GM21515 (cell line): ENCODE measurements at regions not wholly inside any gene's neighbourhood (a gene's known extent, or its start where the extent isn't known, plus 50 kb on each side); places are given as distances from the start of the nearest gene placed in this dataset.

Source experiments
- ATAC-seq: cut with Tn5 transposase; IDR thresholded peaks from one replicate; pipeline ENCODE4 v1.9.1; 2021; ENCODE audit not compliant: unreplicated experiment

DNA sequence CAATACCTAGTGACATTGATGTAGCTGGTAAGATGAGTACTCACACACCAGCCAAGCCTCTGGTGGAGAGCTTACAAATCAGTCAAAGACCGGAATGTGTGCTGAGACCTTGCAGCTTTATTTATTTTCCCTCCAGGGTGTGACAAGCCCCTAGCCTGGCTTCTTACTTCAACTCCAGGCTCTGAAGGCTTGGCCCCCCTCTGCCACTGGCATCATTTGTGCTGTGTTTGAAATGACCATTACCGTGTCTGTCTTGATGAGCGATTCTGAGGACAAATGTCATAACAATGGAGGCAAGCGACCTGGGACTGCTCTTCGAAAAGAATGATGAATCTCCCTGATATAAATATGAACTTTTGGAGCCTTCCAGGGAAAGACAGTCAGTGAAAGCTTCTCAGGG lies 749.9 kb upstream of the HS6ST1 start:
- ATAC-seq: no peak

GRCh38 chr2:129069875-129070594 lies 751.4 kb upstream of the HS6ST1 start:
- no peak for ATAC-seq

GRCh38 chr2:129070663-129071062 lies 752.0 kb upstream of the HS6ST1 start:
- no peak for ATAC-seq

GRCh38 chr2:129071531-129071930 lies 752.9 kb upstream of the HS6ST1 start:
- no peak for ATAC-seq

- no peak for ATAC-seq
Measured at GRCh38 chr2:129074298-129074920, 755.7 kb upstream of the HS6ST1 start.

DNA sequence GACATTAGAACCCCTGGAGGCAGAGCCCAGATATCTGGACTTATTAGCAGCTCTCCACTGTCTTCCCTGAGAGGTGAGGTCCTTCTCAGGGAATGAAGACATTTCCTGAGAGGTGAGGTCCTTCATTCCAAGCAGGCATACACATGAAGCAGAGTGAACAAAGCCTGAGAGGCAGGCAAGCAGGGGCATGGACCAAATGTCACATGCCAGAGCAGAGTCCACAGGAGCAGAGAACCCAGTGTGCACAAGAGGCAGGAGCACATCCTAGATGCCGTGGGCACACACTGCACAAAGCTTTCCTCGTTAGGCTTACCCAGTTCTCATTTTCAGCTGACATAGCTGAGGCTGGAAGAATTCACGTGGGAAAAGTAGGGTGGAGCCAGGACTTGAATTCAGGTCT lies 759.9 kb upstream of the HS6ST1 start:
- ATAC-seq: no peak

DNA sequence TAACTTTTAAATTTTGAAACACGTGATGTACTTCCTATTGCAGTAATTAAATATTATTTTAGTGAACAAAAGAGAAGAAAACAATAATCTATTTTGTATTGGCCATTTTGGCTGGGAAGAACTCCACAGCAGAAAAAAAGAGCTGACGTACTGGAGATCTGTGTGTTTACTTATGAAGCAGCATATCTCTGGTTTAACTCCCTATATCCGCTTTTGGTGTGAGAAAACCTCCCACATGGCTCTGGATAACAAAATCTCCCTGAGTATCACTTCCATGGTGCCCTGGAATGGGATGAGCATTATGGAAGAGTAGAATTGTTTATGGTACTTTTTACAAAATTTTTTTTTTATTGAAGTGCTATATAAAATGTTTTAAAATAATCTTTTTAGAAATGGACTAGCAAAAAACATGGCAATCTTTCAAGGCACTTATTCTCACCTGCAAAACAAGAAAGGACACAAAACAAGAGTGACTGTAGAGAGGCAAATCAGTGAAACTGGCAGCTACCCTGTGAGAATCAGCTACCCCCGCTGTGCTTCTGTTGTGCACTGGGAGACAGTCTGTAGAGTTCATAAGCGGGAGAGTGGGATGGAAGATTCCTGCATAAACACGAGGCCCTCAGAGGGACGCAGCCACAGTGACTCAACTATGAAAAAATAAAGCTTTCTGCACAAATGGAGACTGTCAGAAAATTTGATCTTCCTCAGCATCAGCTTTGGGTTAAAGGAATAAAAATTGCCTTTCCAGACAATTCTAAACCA lies 762.2 kb upstream of the HS6ST1 start:
- no peak for ATAC-seq

DNA sequence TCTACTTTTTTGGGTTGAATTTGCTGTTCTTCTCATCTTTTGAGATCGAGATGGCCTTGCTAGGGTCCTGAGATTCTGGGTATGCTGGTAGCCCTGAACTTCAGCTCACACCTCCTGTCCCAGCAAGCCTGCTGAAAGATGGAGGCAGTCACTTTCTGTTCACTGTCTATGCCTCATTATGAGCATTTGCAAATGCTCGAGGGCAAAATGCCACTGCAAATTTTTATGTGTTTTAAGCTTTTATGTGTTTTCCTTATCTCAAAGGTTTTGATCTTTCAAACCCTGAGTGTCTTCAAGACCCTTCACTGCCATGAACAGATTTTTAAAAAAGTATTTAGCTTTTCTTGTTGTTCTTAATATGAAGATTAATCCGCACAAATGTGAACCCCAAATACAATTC lies 766.7 kb upstream of the HS6ST1 start:
- no peak for ATAC-seq

- no peak for ATAC-seq
Measured at GRCh38 chr2:129087133-129087813, 768.6 kb upstream of the HS6ST1 start.

GRCh38 chr2:129091620-129092019 lies 773.0 kb upstream of the HS6ST1 start:
- no peak for ATAC-seq

DNA sequence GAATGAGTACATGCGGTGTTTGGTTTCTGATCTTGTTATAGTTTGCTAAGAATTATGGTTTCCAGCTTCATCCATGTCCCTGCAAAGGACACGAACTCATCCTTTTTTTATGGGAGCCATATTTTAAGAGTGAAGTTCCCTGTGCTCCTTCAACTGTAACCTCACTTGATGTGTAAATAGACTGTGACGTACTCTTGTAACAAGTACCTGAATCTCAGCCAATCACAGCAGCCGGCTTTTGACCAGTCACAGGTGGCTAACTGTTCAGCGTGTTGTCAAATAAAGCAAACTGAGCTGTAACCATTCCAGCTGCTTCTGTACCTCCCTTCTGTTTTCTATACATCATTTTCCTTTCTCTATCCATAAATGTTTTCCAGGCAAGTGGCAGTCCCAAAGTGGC lies 774.3 kb upstream of the HS6ST1 start:
- no peak for ATAC-seq

GRCh38 chr2:129101186-129101585 lies 782.5 kb upstream of the HS6ST1 start:
- no peak for ATAC-seq

- ATAC-seq: no peak
Measured at GRCh38 chr2:129103936-129104878, 785.5 kb upstream of the HS6ST1 start.

- no peak for ATAC-seq
Measured at GRCh38 chr2:129112181-129112580, 793.5 kb upstream of the HS6ST1 start.

DNA sequence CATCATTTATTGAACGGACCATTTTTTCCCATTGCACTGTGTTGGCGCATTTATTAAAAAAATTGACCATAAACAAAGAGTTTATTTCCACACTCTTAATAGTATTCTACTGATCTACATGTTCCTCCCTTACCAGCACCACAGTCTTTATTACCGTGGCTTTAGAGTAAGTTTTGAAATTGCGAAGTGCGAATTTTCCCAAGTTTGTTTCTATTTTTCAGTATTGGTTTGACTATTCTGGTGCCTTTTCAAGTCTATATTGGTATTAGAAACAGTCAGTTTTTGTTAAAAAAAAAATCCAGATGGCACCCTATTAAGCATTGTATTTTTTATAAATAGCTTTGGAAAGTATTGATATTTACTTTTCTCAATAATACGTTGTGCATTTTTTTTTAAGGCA lies 795.1 kb upstream of the HS6ST1 start:
- no peak for ATAC-seq

DNA sequence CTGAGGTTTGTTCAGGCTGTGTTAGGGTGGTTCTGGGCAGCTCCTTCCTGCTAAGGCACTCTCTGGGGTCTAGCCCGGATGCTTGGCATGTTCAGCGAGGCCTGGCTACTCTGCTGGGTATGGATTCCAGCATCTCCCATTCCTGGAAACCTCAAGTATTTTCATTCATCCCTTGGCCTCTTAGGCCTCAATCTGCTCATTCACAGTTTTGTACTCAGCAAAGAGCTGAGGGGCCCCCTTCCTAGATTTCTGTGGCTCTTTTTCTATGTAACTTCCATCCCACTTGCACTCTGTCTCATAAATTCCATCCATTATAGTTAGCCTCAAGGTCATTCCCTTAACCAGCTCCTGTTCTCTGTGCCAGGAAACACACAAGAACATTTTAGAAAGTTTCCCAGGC lies 798.8 kb upstream of the HS6ST1 start:
- no peak for ATAC-seq

DNA sequence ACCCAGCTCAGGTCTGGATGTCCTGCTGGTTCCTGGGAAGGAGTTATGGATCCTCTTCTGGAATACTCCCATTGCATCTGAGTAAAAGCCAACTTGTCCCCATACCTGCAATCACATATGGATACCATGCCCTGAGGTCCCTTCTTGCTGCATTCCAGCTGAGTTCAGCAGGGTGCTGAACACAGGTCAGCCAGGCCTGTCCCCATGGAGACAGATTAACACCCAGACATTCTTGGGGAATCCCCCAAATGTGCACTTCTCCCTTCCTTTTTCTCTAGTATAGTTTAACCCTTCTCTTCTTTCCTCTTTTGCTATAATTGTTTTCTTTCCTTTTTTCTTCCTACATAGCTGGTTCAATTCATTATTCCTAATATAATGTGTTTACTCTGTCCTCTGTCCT lies 799.6 kb upstream of the HS6ST1 start:
- no peak for ATAC-seq

DNA sequence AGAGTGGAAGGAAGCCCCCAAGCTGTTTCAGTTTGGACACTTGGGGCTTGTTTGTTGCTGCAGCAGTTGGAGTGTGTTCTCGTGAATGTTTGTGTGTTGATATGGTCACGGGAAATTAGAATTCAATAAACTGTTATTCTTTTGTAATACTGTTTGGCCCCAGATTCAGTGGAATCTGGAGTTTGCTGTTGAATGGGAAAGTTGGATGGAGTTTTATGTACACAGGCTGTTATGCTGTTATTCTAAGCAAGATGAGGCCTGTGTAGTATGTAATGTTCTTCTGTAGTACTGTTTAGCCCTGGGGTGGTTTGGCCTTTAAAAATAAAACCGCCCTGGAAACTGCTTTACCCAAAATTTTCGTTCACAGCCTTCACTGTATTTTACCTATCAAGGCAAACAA lies 810.4 kb upstream of the HS6ST1 start:
- no peak for ATAC-seq

DNA sequence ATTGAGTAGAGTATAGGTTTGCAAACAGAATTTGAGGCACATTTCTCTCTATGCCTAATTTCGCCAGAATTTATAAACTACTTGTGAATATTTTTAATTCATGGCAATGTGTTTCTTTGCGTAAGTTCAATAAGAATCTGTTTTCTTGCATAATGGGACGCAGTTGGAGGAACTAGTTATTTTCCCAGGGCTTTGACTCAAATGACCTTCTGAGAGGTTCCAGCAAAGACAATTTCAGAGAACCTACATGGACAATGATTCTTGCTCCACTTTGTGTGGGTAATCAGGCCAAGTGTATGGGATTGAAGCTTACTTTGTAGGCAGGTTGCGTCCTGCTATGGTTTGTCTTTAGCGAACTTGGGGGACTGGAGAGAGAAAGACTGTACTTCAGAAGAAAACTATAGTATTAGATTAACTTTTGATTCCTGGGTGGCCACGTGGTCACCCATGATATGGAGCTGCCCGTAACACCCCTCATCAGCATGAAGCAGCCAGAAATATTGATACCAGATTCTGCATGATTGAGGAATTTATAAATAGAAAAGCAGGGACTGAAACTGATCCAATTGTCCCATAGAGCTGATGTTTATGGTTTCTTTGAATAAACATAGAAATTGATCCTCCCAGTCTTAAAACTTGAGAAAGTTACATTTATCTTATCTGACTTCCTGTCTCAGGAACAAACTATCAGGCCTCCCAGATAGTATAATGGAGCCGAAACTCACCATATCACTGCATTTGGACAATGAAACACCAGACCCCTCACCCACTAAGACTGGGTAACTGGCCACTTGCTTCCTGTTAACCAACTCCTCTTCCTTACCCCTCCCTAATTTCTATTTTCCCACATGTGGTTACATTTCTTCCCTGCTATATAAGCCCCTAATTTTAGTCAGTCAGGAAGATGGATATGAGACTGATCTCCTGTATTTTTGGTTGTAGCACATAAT lies 815.3 kb upstream of the HS6ST1 start:
- ATAC-seq: no peak
